GM18870 (cell line): ENCODE measurements at regions not wholly inside any gene's neighbourhood (a gene's known extent, or its start where the extent isn't known, plus 50 kb on each side); places are given as distances from the start of the nearest gene placed in this dataset.

Experiments used
- ATAC-seq: cut with Tn5 transposase; IDR thresholded peaks from one replicate; pipeline ENCODE4 v1.9.1; 2021; ENCODE audit warnings: moderate library complexity; ENCODE audit not compliant: unreplicated experiment

DNA sequence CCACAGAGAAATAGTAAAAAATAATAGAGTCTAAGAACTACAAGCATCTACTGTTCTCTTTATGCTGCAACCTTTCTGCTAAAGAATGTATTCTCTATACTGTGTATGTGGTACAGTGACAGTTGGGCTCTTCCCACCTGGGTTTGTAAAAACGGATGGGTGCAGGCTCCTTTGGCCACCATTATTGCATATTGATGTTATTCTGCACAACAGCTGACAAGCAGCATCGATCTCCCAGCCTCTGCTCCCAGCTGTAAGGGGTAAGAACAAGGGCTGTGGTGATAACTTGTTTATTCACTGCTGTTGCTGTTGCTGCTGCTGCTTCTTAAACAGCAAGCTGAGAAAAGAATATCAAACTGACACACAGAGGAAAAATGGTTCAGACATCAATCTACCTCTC, 56.1 kb downstream of the KCNRG start:
- no peak for ATAC-seq

DNA sequence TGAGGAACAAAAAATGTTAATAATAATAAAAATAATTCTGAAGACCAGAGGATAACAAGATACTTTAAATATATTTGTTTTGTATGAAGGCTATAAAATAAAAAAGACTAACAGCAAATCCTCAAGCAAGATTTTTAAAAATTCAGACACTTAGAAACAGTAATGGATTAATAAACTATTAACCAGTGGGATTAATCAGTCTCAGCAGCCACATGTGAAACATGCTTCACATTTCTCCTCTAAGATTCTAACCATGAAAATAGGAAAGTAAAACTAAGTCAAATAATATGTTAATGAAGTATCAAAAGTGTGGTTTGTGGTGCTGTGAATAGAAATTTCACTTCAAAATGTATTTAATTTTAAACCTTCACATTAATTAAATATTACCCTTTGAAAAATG, 57.4 kb downstream of the KCNRG start:
- ATAC-seq: no peak

DNA sequence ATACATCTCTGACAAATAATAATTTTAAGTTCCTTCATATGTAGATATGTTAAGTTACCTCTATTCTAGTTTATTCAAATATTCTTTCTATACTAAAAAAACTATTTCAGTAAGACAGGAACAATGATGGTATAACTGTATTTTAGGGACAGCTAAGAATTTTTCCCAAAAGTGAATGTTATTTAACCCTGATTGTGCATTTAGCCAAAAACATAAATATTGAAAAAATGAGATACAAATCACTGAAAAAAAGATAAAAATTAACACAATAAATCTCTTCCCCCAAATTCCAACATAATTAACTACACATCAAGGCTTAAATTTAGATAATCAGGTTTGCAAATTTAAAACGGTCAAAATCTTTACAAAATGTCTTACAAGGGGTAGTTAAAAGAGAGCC, 58.1 kb downstream of the KCNRG start:
- no peak for ATAC-seq

DNA sequence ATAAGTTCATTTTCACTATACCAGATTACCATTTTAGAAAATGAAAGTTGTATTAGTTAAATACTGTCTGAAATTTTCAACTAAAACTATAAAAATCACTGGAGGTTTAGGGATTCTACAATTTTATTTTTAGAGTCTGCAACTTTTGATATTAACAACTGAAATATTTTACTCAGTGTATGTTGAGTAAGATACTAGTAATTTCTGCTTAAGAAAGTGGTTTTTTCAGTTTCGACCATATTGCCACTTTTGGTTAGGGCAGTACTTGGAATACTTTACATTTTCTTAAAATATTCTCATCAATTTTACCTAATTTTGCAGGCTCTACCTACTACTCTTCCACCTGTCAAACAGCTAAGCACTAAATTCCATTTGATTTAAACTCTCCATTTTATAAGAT, 59.6 kb downstream of the KCNRG start:
- peak; percentile 56 for ATAC-seq

DNA sequence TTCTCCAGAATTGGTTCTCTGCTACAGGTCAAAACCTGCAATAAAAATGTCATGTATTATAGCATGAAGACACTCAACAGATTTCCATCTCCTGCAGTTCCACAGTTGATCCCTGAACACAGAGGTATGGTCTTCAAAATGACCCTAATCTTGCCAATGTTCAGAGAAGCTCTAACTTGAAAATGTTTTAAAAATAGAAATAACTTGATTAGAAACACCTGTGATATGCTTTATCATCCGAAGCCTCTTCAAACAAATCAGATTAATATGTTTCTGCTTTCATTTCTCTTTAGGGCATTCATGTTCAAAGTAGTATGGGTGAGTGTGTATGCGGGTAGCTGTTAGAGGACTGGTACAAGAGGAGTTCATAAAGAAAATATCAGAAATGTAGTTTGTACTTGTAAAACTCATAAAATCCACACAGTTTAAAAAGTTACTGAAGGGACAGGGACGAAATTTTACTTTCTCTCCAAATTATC, 60.4 kb downstream of the KCNRG start:
- no peak for ATAC-seq

DNA sequence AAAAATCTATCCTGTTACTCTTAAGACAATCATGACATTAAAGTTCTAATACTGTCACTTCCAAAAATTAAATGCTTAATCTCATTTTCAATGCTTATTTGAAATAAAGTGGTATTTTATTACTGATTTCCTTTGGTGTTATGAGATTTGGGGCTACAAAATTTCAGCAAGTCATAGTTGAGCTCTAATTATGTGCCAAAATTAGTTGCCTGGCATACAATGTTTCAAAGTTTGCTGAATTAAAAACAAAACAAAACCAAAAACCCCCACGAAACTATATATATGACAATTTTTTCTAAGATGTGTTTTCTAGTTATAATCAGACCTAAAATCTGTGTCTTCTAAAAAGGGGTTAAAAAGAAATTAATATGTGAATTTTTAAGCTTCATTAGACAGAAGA, 62.2 kb downstream of the KCNRG start:
- ATAC-seq: no peak

DNA sequence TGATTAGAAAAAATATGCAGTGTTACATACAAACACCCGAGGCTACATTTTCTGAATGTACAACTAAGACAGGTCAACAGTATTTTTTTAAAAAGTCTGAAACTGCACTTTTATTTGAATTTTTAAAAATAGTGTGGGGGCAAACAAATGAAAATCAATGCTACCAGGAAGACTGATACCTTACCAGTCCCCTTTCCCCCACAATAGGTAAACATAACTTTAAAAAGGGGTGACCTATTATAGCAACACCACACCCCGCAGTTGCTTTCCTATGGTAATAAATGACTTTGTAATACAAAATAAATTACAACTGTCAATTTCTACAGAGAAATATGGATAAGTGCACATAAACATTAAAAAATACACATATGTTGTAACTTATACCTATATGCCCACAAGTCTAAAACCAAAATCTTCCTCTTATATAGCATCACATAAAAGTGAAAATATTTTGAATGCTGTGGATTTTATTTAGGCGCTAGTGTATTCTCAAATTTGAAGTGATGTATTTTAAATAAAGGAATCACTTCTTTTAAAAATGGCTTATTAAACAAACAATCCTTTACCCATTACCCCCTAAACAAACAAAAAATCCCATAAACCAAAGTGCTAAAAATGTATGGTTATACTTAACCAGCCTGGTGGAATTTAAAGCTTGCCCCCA, 63.1 kb downstream of the KCNRG start:
- no peak for ATAC-seq

DNA sequence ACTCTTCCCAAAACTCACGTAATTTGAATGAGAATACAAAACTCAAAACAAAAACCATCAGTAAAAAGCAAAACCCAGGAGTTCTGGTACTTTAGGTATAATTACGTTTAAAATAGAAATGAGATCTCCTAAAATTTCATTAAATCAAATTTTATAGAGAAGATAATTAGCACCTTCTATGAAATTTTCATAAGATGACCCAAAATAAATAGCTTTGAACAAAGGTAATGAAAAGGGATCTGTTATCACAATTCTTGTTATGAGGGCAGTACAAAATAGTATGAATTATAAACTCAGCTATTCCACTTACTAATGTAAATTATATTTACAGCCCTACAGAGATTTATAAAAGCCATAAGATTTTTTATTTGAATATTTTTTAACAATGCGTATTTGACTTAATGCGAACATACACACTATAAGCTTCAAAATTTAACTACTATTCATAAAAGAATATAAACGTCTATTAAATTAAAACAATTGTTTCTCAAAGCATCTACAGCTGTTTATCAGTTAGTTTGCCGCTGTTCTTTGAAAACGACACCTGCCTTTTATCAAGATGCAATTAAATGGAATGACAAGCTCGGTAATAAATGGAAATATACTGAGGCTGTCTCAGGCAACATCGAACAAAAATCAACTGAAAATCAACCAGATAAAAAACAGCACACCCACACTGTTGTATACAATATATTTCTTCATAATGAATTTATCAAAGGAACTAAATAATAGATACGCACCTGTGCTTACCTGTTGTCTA, 63.8 kb downstream of the KCNRG start:
- ATAC-seq: no peak

DNA sequence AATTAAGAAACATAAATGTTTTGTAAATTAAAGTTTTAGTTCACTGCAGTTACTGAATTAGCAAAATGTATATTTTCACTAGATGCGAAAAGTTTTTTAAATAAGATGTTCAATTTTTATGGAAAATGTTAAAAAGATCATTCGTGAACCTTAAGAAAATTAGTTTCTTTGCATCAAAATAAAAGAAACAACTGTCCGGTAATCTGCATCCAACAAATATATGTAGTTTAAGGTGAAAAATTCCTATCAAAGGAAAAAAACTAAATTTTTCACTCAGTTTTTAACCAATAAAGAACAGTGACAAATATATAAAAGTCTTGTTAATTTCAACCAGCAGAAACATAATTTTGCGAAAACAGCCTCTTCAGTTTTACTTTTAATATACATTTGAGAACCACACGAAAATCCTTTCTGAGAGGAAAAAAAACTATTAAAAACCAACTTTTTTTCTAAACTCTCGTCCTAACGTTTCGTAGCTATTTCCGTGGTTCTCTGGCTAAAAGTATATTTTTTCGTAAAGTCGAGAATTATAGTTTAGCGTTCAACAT, 64.5 kb downstream of the KCNRG start:
- ATAC-seq: no peak

DNA sequence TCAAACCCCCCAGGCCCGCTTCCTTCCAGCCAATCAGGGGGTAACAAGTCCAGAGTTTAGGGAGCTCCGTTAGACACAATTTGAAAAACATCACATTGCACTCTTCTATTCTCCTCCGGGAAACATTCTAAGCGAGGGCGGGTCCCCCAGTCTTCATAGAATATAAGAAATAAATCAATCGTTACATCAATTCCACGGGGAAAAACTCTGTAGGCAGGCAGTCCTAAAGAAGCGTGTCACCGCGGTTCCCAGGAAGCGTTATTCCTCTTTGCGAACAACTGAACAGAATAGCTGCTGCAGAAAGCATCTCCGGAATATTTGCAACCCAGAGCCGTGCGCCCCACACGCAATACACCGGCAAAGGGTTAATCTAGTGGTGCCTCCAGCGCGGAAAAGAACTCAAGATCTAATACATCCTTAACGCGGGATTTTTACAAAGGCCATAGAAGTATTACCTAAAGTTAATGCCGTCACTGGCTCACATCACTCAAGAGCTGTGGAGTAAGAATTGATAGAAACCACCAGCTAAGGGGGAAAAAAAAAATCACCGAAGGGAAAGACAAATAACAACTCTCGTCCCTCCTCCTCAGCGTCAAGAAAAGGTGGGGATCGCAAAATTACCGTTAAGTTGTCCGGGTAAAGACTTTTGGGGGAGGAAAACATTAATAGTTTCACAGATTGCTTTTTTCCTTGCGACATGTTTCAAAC, 65.1 kb downstream of the KCNRG start:
- no peak for ATAC-seq

DNA sequence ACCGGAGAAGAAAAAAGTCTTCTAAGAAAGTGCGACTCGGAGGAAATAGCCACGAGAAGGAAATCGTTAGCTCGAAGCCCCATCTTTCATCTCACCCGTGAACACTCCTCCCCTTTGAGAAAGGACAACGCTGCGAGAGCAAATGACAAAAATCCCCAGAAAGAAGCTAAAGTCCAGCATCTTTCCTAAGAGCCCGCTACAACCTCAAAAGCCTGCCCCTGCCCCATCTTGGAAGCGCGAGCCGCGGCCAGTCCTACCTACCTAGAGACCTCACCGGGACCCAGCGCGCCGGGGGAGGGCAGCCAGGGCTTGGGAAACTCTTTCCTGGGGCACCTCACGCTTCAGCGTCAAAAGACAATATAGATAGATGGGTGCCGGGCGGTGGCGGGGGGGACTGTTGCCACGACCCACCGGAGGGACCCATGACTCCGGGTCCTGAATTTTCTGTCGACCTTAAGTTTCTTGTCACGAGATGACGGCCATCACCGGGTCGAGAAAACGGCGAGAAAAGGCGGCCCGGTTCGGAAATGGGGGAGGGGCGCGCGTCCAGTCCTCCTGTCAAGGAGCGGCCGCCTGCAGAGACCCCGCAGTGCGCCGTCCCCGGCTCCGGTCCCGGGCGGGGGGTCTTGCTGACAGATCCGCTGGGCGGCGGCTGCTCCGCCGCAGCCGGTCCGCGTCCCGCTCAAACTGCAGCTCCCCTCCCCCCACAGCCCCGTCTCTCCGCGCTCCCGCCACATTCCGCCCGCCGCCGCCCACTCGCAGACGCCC, 65.9 kb downstream of the KCNRG start:
- no peak for ATAC-seq

DNA sequence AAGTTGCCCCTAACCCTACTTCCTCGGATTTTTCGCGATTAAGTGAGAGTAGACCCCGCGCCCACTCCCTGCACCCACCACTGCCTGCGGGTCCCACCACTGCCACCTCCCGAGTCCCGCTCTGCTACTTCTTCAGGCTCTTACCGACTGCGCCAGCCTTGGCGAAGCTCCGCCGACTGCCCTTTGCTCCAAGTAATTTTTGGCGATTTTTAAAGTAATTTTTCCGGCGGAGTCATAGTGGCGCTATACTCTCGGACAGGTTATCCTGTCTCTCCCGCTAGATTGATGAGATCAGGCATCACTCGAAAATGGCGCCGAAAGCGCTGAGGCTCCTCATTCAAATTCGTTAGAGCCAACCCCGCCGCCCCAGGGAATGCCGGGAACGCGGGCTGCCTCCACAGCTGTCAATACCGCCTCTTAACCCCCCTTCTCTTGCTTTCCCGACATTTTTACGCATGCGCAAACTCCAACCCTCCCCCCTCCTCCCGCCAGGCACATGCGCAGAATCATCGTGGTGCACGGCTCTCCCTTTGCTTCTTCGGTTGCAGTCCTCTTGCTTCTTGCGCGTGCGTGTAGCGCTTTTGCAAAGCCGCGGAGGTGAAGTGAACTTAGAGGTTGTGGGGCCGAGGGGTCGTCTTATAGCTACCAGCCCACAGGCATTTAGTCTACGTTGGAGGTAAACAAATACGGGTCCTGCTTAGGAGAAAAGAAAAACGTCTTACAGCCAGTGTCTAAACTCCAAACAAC, 66.6 kb downstream of the KCNRG start:
- peak; percentile 56 for ATAC-seq

DNA sequence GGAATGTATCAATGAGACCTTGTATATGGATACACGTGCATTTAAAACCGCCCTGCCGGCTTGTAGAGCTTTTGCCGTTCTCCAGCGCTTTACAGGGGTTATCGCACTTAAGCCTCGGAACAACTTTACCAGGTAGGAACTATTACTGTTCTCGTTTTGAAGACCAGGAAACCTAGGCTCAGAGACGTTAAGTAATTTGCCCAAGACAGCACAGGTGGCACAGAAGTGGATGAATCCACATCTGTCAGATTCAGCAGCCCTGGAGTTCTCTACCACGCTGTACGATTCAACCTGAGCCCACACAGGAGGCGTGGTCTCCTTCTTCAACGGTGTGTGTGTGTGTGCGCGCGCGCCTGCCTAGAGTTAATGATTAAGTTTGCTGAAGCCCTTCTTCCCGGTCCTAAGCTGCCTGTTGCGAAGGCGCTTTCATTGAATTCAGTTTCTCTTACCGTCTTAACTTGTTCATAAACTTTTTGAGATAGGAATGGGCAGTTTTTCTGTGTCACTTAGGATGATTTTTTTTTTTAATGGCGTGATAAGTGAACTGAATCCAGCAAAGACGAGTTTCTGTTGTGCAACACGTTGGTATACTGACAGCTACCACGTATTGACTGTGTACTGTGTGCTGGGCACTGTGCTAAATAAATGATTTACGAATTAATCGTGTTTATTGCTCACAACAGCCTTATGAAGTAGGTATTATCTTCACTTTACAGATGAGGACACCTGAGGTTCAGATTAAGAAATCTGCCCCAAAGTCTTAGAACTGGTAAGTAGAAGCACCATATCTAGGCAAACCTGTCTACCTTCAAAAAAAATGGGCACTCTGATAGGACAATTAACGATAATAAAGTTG, 67.4 kb downstream of the KCNRG start:
- ATAC-seq: peak; percentile 57

DNA sequence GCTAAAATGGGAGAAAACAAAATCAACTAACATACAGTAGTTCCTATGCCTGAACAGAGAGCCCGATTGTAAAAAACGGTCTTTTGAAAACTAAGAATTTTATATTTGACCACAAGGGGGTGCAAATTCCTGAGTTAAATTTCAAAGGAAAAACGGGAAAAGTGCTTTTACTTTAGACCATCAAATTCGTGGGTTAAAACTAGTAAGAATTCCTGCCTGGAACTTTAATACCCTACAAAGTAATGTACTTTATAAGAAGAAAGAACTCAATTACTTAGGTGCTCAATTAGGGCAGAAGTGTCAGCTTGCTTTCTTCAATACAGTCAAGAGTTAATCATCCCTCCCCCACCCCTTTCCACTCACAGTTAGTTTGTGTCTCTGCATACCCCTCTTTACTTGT, 69.8 kb downstream of the KCNRG start:
- ATAC-seq: no peak

DNA sequence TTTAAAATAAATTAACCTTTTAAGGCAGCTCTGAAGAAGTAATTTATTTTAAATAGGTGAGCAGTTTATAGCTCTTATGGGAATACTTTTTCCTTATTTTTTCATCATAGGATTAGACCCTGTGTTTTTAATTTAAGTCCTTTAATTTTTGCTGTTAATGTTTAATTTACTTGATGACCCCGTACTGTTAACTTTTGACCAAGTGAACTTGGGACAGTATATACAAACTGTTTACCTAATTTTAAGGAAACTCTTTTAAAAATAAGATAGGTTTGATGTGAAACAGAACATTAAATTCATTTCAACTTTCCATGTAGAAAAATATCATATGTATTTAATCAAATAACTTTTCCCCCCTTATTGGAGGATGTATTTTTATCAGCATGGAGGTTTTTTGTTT, 74.4 kb downstream of the KCNRG start:
- ATAC-seq: no peak

DNA sequence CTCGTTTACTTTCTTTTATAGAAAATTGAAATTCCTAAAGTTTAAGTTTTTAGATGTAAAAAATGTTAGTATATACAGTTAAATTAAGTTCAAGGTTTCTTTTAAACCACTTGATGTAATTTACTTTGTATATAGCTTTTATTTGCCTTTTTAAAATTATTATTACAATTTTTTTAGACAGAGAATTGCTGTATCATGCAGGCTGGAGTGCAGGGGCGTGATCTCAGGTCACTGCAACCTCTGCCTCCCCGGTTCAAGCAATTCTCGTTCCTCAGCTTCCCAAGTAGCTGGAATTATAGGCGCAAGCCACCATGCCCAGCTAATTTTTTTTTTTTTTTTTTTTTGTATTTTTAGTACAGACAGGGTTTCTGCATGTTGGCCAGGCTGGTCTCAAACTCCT, 75.0 kb downstream of the KCNRG start:
- no peak for ATAC-seq

DNA sequence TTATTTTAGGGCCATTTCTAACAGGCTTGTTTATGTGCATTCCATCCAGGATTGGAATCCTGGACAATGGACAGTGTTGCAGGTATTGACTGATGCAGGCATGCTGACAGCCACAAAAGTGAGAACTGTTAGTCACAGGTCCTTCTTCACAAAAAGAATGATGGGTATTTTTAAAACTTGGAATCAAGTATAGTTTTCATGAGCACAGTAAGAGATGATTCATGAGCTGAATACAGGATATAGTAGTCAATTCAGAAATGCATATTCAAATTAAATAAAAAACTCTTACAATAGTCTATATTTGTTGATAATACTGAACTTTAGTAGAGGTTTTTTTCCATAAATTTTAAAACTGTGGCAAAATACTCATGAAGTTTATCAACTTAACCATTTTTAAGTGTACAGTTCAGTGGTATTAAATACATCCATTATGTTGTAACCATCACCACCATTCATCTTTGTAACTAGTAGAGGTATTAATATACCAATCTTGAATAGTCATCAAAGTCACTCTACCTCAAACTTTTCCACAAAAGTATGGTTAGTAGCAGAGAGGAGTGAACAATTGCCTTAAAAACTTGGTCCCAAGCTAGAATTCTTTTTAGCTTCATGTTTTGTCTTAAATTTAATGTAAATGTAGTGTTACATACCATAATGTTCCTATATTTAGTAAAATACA, 79.5 kb downstream of the KCNRG start:
- ATAC-seq: no peak

DNA sequence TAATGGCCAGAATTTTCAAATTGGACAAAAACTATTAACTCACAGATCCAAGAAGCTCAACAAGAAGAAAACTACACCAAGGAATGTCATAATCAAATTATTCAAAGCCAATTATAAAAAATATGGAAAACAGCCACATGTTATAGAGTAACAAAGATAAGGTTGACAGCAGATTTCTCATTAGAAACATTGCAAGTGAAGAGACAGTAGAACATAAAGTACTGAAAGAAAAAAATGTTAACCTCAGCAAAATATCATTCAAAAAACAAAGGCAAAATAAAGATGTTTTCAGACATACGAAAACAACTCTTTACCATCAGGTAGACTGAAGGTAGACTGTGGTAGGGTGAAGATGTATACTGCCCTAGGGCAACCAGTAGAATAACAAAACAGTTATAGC, 83.4 kb downstream of the KCNRG start:
- ATAC-seq: no peak

DNA sequence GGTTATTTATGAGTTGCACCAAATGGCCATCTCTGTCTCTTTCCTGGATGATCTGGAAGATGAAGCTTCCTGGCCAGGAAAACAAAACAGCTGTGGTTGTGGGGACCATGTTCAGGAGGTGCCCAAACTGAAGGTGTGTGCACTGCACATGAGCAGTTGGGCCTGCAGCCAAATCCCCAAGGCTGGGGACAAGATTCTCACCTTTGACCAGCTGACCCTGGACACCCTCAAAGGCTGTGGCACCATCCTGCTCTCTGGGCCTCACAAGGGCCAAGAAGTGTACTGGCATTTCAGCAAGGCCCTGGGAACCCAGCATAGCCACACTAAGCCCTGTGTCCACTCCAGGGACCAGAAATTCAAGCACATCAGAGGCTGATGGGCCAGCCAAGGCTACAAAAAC, 84.2 kb downstream of the KCNRG start:
- ATAC-seq: no peak
